ENCODE measurements at regions not wholly inside any gene's neighbourhood (a gene's known extent, or its start where the extent isn't known, plus 50 kb on each side); places are given as distances from the start of the nearest gene placed in this dataset.

DNA sequence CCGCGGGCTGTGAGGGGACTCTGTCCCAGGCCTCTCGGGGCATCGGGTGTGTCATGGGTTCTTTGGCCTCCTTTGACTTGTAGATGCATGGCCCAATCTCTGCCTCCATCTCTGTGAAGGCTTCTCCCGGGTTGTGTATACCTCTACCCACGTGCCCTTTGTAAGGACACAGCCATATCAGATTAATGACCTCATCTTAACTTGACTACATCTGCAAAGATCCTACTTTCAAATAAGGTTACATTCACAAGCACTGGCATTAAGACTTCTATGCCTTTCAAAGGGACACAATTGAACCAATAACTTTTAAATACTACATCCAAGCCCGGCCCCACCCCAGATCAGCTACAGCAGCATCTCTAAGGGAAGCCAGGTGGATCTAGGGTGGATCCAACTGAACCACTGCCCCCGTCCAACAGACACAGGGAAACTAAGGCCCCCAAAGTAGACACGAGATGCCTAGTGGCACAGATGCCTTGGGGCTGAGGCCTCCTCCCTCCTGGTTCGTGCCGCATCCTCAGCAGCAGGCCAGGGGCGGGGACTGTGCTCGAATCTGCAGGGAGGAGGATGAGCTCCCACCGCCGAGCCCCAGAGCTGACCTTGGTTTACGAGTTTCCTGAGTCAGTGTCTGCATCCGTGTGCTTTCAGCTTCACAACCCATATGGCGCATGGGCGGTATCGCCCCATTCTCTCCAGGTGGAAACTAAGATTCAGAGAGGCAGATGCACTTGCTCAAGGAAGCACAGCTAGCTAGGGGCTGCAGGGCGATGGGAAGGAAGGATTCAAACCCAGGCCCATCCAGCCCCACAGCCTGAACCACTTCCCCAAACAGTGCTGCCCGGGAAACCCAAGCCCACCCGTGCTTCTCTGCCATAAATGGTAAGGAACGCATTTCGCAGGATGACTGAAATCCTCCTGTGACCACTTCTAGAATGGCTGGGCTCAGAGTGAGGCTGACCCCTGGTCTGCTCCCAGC is 353.3 kb downstream of the C16orf95 start:
- DNase-seq = no peak

DNA sequence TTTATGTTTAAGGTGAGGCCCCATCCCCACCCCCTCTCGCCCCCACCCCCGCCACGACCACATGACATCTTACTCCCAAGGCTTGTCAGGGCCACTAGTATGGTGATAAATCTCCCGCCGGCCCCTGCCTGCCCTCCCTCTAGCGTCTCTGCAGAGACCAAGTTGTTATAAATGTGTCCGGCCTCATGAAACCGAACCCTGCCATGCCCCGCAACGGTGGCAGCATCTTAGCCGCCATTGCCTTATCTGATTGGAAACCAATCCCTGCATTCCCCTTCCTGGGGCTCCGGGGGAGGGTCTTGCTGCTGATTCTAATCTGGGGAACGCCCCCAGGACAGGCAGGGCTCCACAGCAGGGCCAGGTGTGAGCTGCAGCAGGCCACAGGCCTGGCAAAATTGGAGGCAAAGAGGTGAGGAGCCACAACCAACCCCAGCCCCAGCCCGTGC is 352.4 kb downstream of the C16orf95 start:
- no peak for DNase-seq

DNA sequence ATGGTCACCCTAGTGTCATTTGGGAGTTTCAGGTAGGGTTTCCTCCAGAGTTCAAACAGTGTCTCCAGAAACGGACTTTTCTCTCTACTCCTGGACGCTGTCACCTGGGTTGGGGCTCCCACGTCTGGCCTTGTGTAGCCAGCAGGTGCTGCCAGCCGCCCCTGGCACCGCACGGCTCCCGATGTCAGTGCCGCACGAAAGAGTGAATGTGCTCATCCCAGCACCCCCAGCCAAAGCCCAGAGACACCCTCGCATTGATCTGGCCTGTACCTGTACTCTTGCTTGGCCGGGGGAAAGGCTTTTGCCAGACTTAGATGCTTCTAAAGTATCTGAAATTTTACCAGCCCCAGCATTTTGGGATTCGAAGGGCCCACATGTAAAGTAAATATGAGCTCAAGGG is 351.9 kb downstream of the C16orf95 start:
- no peak for DNase-seq

- DNase-seq = no peak
Observed at GRCh38 chr16:86965840-86966550, 351.2 kb downstream of the C16orf95 start.

GRCh38 chr16:86966777-86967176 is 350.4 kb downstream of the C16orf95 start:
- no peak for DNase-seq

DNA sequence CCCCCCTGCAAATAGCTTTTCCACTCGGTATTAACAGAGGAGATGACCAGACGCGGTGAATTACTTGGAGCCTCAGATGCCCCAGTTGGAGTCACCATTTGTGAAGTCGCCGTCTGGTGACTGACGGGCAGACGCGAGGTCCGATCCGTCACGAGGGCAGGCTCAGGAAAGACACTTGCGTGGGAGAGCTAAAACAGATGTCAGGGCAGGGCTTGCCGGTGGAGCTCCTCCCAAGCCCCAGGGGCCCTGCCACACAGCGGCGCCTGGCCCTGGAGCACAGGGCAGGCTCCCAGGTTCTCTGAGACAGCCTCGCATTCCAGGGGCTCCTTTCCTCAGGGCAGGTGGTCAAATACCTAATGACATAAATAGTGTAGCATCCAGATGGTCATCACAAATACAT is 348.3 kb downstream of the C16orf95 start:
- DNase-seq = no peak

DNA sequence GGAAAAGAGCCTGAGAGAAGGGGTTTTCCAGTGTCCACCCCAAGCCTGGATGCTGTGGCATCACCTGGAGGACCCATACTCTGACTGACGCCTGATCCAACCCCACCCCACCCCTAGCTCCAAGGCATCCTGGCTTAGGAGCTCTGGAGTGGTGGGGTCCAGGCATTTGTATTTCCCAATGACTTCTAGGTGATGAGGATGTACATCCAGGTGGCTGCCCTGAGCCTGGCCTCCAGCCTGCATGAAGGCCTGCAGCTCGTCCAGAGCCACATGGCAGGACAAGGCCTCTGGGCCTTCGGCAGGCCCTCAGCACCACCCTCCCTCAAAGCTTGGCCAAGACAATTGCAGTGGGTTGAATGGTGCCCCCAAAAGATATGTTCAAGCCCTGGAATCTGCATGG is 347.5 kb downstream of the C16orf95 start:
- DNase-seq = no peak

GRCh38 chr16:86970279-86970678 is 346.9 kb downstream of the C16orf95 start:
- no peak for DNase-seq

- no peak for DNase-seq
Observed at GRCh38 chr16:86970726-86971125, 346.5 kb downstream of the C16orf95 start.

DNA sequence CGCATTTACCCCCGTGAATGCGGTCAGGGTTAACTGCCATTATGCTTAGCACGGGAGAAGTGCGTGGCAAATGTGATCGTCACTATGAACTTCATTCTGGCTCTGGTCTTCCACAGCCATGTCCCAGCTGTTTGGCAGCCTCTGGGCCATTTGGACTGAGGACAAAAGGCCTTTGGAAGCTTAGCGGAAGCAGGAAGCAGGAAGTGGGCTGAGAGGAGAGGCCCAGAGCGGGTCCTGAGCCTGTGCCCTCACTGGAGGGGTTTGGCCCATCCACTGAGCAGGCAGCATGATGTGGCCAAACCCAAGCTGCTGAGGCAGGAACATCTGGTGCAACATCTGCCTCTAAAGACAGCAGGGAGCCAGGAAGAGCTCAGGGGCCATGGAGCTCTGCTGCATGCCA is 345.9 kb downstream of the C16orf95 start:
- no peak for DNase-seq

DNA sequence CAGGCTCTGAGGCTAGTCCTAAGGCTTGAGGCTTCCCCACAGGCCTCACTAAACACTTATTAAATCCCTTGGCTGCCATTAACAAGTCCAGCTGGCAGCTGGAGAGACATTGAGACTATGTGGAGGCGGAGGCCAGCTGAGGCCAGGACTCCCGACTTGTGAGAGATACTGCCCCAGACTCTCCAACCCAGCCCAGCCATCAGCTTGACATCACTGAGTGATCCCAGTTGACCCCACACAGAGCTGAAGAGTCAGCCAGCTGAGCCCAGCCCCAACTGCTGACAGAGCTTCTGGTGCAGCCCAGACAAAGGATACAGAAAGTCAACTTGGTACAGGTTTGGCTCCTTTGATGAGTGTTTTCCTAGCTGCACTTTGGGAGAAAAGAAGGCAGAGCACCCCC is 343.1 kb downstream of the C16orf95 start:
- DNase-seq = no peak

- no peak for DNase-seq
Observed at GRCh38 chr16:86975445-86975844, 341.7 kb downstream of the C16orf95 start.

DNA sequence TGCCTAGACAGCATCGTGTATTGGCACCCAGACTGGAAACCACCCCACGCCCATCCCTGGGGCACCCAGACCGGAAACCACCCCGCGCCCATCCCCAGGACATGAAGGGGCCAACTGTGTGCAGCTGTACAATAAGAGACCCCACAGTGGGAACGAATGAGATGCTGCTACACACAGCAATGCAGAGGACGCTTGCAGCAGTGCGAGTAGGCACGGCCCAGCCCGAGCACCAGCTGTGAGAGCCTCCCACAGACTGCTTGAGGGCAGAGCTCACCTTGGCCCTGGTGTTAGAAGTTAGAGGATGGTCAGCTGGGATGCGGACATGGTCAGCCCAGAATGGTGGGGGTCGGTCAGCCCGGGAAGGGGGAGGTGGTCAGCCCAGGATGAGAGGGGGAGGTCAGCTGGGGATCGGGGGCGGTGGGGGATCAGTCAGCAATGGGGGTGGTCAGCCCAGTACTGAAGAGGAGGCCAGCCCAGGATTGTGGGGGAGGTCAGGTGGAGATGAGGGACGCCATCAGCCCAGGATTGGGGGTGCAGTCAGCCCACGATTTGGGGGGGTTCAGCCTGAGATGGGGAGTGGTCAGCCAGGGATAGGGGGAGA is 340.0 kb downstream of the C16orf95 start:
- no peak for DNase-seq

- no peak for DNase-seq
Observed at GRCh38 chr16:86978445-86979030, 338.7 kb downstream of the C16orf95 start.

- DNase-seq = no peak
Observed at GRCh38 chr16:86979061-86979460, 338.1 kb downstream of the C16orf95 start.

GRCh38 chr16:86979984-86980553 is 337.1 kb downstream of the C16orf95 start:
- no peak for DNase-seq

DNA sequence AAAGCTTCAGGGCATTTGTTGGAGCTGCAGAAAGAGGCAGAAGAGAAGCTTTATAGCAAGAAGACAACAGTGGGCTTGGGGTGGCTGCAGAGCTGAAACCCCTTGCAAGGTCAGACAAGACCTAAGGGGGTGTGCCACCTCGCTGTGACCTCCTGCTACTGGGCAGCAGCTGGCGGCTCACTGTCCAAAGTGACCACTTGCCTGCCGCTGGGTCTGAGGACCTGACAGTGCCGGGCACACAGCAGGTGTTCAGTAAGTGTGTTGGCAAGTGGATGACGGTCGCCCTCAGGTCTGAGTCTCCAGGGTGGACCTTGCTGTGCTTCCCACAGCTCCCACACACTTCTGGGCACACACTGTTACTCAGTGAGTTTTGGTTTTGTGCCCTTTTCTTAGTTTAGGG is 336.5 kb downstream of the C16orf95 start:
- DNase-seq = no peak

DNA sequence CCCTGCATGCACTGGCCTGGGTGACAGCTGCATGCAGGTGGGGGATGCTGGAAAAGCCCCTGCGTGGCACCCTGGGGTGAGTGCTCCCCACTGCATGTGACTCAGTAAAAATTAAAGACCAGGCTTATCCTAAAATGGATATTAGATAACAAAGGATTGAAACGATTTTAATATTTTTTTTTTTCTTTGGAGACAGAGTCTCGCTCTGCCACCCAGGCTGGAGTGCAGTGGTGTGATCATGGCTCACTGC is 334.9 kb downstream of the C16orf95 start:
- no peak for DNase-seq

DNA sequence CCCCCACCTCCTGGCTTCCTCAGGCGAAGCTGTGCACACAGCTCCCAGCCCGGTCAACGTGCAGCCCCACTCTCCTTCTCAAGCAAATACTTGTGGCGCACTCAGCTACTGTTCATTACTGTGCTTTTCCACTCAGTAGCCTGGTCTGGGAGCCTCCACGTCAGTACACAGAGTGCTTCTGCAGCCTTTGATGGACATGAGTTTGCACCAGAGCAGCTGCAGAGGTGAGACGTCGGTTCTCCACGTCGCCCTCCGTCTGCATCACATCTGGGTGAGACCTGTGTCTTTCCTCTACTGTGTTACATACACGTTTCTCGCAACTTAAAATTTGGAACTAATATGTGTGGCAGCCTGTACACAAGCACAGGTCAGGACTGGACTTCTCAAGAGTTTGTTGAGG is 334.3 kb downstream of the C16orf95 start:
- DNase-seq = no peak

DNA sequence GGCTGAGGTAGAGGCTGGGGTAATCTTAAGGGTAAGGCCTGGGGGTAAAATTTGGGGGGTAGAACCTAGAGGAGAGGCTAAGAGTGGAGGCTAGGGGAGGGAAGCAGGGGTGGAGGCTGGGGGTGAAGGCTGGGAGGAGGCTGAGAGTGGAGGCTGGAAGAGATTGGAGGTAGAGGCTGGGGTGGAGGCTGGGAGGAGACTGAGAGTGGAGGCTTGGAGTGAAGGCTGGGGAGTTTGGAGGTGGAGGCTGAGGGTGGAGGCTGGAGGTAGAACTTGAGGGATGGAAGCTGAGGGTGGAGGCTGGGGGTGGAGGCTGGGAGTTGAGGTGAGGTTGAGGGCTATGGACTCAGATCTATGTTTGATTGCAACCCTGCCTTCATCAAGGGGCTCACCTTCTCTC is 333.6 kb downstream of the C16orf95 start:
- no peak for DNase-seq

DNA sequence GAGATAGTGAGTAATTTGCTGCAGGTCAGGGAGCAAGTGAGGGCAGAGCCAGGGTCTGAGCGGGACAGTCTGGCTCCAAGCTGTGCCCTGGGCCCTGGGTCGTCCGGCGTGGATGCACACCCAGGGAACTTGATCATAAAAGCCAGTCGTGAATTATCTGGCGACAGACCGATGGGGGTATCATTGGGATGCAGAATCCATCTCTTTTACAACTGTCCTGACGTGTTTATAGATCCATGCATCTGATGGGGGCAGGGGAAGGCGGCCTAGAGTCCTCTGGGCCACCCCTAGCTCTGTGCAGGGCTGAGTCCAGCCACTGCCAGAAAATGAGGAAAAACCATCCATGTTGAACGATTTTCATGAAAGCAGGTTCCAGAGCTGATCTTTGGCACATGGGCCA is 332.8 kb downstream of the C16orf95 start:
- DNase-seq = no peak

DNA sequence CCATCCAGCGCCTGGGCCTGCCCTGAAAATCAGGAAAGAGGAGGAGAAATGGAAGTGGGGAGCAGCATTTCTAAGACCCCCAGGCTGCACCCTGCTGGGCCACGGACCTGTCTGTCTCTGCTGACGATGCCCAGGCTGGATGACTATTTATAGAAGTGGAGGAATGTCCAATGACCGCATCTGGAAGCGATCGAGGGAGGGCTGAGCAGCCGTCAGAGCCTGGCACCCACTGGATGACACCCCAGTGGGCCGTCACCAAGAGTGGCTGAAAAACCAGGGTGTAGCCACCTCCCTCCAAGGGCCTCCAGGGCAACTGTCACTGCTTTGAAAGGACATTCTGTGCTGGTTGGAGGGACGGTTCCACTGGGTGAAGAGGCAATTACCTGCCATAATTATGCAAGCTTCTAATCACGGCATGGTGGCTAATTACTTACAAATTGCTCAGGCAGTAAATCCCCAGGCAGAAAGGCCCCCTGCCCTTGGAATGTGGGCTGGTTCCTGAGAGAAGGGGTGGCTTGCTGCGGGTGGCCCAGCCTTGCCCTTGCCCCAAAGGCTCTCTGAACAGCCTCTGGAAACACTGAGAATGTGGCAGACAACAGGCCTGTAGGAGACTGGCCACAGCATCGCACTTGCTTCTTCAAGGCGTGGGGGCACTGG is 332.1 kb downstream of the C16orf95 start:
- no peak for DNase-seq

DNA sequence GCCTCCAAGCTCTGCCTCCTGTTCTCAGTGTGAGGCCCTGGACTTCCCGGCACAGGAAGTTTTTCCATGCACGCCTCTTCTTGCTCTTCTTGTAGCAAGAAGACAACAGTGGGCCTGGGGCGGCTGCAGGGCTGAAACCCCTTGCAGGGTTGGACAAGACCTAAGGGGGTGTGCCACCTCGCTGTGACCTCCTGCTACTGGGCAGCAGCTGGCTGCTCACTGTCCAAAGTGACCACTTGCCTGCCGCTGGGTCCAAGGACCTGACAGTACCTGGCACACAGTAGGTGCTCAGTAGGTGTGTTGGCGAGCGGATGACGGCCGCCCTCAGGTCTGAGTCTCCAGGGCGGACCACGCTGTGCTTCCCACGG is 331.6 kb downstream of the C16orf95 start:
- DNase-seq = no peak

All from activated CD8-positive, alpha-beta memory T cell treated with anti-CD3 and anti-CD28 coated beads, Interleukin-2, amount 50 U/mL, for 4 hours (primary cell).